Right lobe of liver (tissue), 6 donors: ENCODE measurements at regions not wholly inside any gene's neighbourhood (a gene's known extent, or its start where the extent isn't known, plus 50 kb on each side); places are given as distances from the start of the nearest gene placed in this dataset.

Source experiments
- ATAC-seq, 4 donors: fragments of 200-7000 bp; cut with Tn5 transposase; one replicate each; pipeline ENCODE4 v1.9.1; 2020; ENCODE audit warnings: mild to moderate bottlenecking in 4 of 4, moderate library complexity in 4 of 4
- DNase-seq, 3 donors: peaks; one replicate each; pipeline ENCODE4 v3.0.0-alpha.2; 2020
- H3K27ac ChIP-seq, 3 donors: fragments of 200-600 bp; one replicate each; pipeline ENCODE4 v1.8.0; 2022
- H3K27me3 ChIP-seq, 2 donors: fragments of 200-600 bp; one replicate each; pipeline ENCODE4 v1.8.0; 2022
- H3K36me3 ChIP-seq, 4 donors: fragments of 200-600 bp; sonication (generic) in 1 of 4; one replicate each; pipeline versions ENCODE4 v1.5.1 to v1.8.0; 2017 to 2022; ENCODE audit warnings: control low read depth in 1 of 4
- H3K4me1 ChIP-seq, 4 donors: fragments of 200-600 bp; sonication (generic) in 1 of 4; one replicate each; pipeline versions ENCODE4 v1.5.1 to v1.8.0; 2017 to 2022; ENCODE audit warnings: control low read depth in 1 of 4
- H3K4me3 ChIP-seq, 3 donors: fragments of 200-600 bp; one replicate each; pipeline ENCODE4 v1.8.0; 2022
- H3K9me3 ChIP-seq, 4 donors: fragments of 200-600 bp; sonication (generic) in 1 of 4; one replicate each; pipeline versions ENCODE4 v1.5.1 to v1.8.0; 2017 to 2022; ENCODE audit warnings: control low read depth in 1 of 4
- POLR2A ChIP-seq: fragments of 450-650 bp; IDR thresholded peaks from one replicate; pipeline ENCODE4 v1.6.1; 2017; ENCODE audit warnings: antibody characterized with exemption, mild to moderate bottlenecking
- WGBS: methylation state at CpG from one replicate; pipeline ENCODE4 v1.1.6; 2018; ENCODE audit warnings: low coverage, low lambda C conversion rate; ENCODE audit not compliant: insufficient coverage; ENCODE audit errors: missing lambda C conversion rate; 5-methylcytosine and 5-hydroxymethylcytosine counted together
- intact Hi-C, 2 donors: fragments of 100-400 bp; cut with DNase I; formaldehyde crosslinking; loops; one replicate each; pipeline versions ENCODE4 v1.11.2 to v1.14.1; 2022
- TF ChIP-seq, protein P1 (sequence below), 4 donors: fragments of 200-600 bp in 3 of 4; fragments of 450-650 bp in 1 of 4; IDR thresholded peaks; one replicate each; pipeline versions ENCODE4 v1.5.1 to v1.8.0; 2016 to 2022; ENCODE audit warnings: antibody characterized with exemption in 4 of 4, mild to moderate bottlenecking in 2 of 4
- donor health status: DM: no; HTN: yes; CAD: no.
- donor health status: DM: no; HTN: no; CAD: no.
- donor health status: DM: no; HTN: no; CAD: no.
- donor health status: DM: no; HTN: yes; CAD: no.
- donor health status: DM: no; HTN: yes; CAD: no.

DNA sequence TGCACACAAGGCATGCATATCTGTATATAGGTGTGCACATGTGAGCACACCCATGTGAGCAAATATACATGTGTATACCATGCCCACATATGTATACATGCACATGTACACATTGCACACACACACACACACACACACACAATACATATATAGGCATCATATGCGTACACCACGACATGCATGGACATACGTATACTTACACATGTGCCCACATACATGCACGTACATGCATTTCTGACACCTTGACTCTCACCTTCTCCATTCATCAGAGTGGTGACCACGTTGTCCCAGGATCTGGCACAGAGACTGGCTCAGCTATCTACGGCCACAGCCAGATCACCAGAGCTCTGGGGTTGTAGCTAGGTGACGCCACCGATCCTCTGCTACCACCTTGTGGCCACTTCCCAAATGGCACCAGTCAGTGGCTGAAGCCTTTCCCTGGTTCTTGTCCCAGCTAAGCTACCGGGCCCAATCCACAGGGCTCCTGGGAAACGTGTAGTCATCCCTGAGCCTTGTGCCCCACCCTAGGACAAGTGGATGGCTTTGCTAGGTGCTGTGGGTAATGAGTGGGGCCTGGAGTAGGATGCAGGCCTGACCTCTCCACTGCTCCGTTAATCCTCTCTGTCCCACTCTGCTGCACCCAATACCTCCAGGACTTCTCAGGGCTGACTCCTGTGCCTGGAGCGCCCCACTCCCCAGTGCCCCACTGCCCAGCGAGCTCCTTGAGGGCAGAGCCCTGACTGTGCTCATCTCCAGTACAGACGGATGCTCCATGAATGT is 194.4 kb downstream of the RGS3 start:
- Histone ChIP-seq H3K9me3 (no peaks in the 10 kb centered on the region), H3K27me3 (no peaks in the 10 kb centered on the region), H3K27ac (no peak overlapping the region), H3K36me3 (no peaks in the 10 kb centered on the region), H3K4me1 (peaks cover 0 to 14% (median 2%) of the 10 kb centered on the region in 4 donors), H3K4me3 (no peak overlapping the region)
- no peak for TF ChIP-seq POLR2A
- TF ChIP-seq, protein P1, sequence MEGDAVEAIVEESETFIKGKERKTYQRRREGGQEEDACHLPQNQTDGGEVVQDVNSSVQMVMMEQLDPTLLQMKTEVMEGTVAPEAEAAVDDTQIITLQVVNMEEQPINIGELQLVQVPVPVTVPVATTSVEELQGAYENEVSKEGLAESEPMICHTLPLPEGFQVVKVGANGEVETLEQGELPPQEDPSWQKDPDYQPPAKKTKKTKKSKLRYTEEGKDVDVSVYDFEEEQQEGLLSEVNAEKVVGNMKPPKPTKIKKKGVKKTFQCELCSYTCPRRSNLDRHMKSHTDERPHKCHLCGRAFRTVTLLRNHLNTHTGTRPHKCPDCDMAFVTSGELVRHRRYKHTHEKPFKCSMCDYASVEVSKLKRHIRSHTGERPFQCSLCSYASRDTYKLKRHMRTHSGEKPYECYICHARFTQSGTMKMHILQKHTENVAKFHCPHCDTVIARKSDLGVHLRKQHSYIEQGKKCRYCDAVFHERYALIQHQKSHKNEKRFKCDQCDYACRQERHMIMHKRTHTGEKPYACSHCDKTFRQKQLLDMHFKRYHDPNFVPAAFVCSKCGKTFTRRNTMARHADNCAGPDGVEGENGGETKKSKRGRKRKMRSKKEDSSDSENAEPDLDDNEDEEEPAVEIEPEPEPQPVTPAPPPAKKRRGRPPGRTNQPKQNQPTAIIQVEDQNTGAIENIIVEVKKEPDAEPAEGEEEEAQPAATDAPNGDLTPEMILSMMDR (IDR thresholded peaks at IDR 0.05), result peak; percentile 96 to 98 (median 97)
- WGBS, result 24% methylated on average over 11 of the region's 14 CpGs
- ATAC-seq (peak; percentile 86 to 93 (median 91)), DNase-seq (peak; percentile 84 to 88 (median 84))
- intact Hi-C loops, result loop anchor here (2.0 to 5.0 kb wide), 3 partner anchors 66 to 209 kb away; no protein-coding TSS in a partner anchor

DNA sequence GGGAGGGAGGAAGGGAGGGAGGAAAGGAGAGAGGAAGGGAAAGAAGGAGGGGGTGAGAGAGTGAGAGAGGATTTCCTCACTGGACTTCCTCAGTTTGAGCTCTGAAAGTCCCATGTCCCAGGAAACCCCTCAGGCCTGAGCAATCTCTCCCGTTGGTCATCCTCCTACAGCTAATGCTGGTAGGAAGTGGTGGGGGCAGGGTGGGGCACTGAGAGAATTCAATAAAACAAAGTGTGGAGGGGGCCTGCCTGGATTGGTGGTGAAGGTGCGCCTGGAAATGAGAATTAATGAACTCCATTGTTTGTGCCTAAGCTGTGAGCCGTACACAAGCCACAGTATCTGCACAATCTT is 195.0 kb downstream of the RGS3 start:
- Histone ChIP-seq H3K4me3 (no peak overlapping the region), H3K36me3 (no peaks in the 10 kb centered on the region), H3K27me3 (no peaks in the 10 kb centered on the region), H3K27ac (no peak overlapping the region), H3K4me1 (peaks cover 0 to 11% (median 2%) of the 10 kb centered on the region in 4 donors), H3K9me3 (no peaks in the 10 kb centered on the region)
- no peak for TF ChIP-seq POLR2A
- TF ChIP-seq, protein P1 (IDR thresholded peaks at IDR 0.05), result no peak
- ATAC-seq, result no peak
- WGBS, result 38% methylated on average over 3 of the region's 3 CpGs
- DNase-seq, result no peak
- intact Hi-C loops, result loop anchor here in 1 of 2 donors (5.0 kb wide), 1 partner anchor 66 kb away; no protein-coding TSS in a partner anchor

DNA sequence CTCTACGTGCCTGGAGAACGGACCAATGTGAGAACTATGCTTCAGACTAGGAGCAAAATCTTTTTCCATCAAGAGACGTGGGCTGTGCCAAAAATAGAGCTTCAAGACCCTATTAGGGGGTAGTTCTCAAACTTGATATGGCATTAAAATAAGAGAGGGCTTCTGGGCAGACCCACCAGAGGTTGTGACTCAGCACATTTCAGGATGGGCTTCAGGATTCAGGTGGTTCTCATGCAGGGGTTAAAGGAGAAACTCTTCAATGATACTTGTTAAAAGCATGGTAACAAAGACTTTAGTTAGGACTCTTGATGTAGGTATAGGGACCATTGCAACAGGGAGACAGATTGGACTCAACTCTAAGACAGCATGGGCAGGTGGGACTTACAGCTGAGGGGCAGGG is 195.5 kb downstream of the RGS3 start:
- intact Hi-C loops, result loop anchor here in 1 of 2 donors (5.0 kb wide), 1 partner anchor 67 kb away; no protein-coding TSS in a partner anchor
- no peak for DNase-seq
- H3K36me3 ChIP-seq, result no peaks in the 10 kb centered on the region
- no peaks in the 10 kb centered on the region for H3K9me3 ChIP-seq
- no peak for ATAC-seq
- WGBS, result 75% methylated on average over 3 of the region's 3 CpGs
- H3K27ac ChIP-seq, result no peak overlapping the region
- peaks cover 0 to 9% (median 2%) of the 10 kb centered on the region in 4 donors for H3K4me1 ChIP-seq
- TF ChIP-seq, protein P1 (IDR thresholded peaks at IDR 0.05), result no peak
- no peak for TF ChIP-seq POLR2A
- no peaks in the 10 kb centered on the region for H3K27me3 ChIP-seq
- H3K4me3 ChIP-seq, result no peak overlapping the region

DNA sequence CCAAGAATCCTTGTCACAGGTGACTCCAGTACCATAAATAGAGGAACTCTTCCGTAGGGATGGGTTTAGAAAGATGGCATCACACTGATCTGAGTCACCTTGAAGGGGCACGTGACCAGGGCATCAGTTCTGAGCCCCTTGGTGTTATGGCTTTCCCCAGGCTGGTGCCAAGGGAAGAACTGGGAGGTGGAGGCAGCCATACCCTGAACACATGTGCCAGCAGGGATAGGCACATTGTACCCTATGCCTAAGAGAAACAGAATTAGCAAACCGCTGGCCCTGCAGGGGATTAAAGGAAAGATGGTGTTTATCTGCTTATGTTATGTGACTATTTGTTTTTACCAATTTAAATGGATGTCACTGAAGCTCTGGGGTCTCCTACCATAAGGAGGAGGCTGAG is 196.2 kb downstream of the RGS3 start:
- intact Hi-C loops, result loop anchor here in 1 of 2 donors (5.0 to 10.0 kb wide), 2 partner anchors 67 to 215 kb away; no protein-coding TSS in a partner anchor
- 43% methylated on average over 2 of the region's 3 CpGs for WGBS
- TF ChIP-seq POLR2A, result no peak
- TF ChIP-seq, protein P1 (IDR thresholded peaks at IDR 0.05), result no peak
- H3K27ac ChIP-seq, result no peak overlapping the region
- no peaks in the 10 kb centered on the region for H3K27me3 ChIP-seq
- no peaks in the 10 kb centered on the region for H3K36me3 ChIP-seq
- H3K4me3 ChIP-seq, result no peak overlapping the region
- no peak for DNase-seq
- peaks cover 0 to 9% (median 0%) of the 10 kb centered on the region in 4 donors for H3K4me1 ChIP-seq
- no peaks in the 10 kb centered on the region for H3K9me3 ChIP-seq
- no peak for ATAC-seq
